ENCODE measurements at regions not wholly inside any gene's neighbourhood (a gene's known extent, or its start where the extent isn't known, plus 50 kb on each side); places are given as distances from the start of the nearest gene placed in this dataset.

GRCh38 chr5:6029811-6030271 is 348.5 kb downstream of the MED10 start:
- no peak for TF ChIP-seq CTCF (IDR thresholded peaks at IDR 0.05; ENCODE audit: borderline replicate concordance, extremely low read depth, low read length, poor library complexity, severe bottlenecking)
- no peak for TF ChIP-seq EZH2 (IDR thresholded peaks at IDR 0.05; ENCODE audit: borderline replicate concordance, low read depth, low read length, severe bottlenecking)
